ENCODE measurements at regions not wholly inside any gene's neighbourhood (a gene's known extent, or its start where the extent isn't known, plus 50 kb on each side); places are given as distances from the start of the nearest gene placed in this dataset.

DNA sequence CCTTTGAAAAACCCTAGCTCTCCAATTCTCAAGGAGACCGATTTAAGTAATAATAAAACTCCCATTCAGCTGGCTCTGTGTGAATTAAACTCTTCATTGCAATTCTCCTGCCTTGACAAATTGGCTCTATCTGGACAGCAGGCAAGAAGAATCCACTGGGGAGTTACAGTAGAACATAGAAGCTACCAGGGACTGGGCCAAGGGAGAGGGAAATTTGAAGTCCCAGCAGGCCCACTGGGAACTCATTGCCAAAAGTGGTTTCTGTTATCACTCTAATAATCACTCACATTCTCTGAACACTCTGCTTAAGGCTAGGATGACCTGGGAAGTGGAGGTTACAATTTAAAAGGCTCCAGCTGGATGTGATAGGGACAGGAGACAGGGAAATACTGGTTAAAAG lies 384.5 kb upstream of the CCDC196 start:
- Mint-ChIP-seq H3K36me3 (no peaks in the 10 kb centered on the region), H3K9me3 (no peaks in the 10 kb centered on the region), H3K27ac (no peak overlapping the region)
- DNase-seq (ENCODE audit: low spot score in 2 of 2) (no peak), ATAC-seq (no peak)

GRCh38 chr14:66104486-66104885 lies 381.7 kb upstream of the CCDC196 start:
- no peak overlapping the region for H3K27ac Mint-ChIP-seq
- no peaks in the 10 kb centered on the region for H3K36me3 Mint-ChIP-seq
- no peak for ATAC-seq
- no peak for DNase-seq (ENCODE audit: low spot score in 2 of 2)
- no peaks in the 10 kb centered on the region for H3K9me3 Mint-ChIP-seq

- Mint-ChIP-seq H3K27ac (no peak overlapping the region), H3K9me3 (no peaks in the 10 kb centered on the region), H3K36me3 (no peaks in the 10 kb centered on the region)
- ATAC-seq (peak; percentile 52 to 97), DNase-seq (ENCODE audit: low spot score in 2 of 2) (no peak)
Measured at GRCh38 chr14:66105815-66106214, 380.4 kb upstream of the CCDC196 start.

- DNase-seq (ENCODE audit: low spot score in 2 of 2) (no peak), ATAC-seq (no peak)
- Mint-ChIP-seq H3K9me3 (no peaks in the 10 kb centered on the region), H3K27ac (no peak overlapping the region), H3K36me3 (no peaks in the 10 kb centered on the region)
Measured at GRCh38 chr14:66109426-66109825, 376.7 kb upstream of the CCDC196 start.

DNA sequence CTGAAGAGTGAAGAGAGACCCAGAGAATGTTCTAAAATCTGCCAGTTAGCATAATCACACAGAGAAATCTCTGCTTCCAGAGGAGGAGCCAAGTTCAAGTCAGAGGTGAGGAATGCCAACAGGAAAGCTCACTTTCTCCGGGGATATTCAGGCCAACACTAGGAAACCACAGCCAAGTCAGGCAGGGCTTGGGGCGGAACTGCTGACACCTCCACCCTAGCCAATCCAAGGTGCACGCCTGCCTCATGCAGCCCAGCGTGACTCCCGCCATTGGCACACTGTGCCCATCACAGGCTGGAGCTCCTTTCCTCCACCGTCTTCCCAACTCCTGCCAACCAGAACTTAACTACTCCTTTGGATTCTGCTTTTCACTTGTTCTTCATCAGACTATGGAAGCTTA lies 374.3 kb upstream of the CCDC196 start:
- no peak overlapping the region for H3K27ac Mint-ChIP-seq
- no peaks in the 10 kb centered on the region for H3K36me3 Mint-ChIP-seq
- ATAC-seq (no peak), DNase-seq (ENCODE audit: low spot score in 2 of 2) (no peak)
- no peaks in the 10 kb centered on the region for H3K9me3 Mint-ChIP-seq

- DNase-seq (ENCODE audit: low spot score in 2 of 2) (no peak), ATAC-seq (no peak)
- Mint-ChIP-seq H3K36me3 (no peaks in the 10 kb centered on the region), H3K27ac (no peak overlapping the region), H3K9me3 (no peaks in the 10 kb centered on the region)
Measured at GRCh38 chr14:66114071-66114470, 372.1 kb upstream of the CCDC196 start.

DNA sequence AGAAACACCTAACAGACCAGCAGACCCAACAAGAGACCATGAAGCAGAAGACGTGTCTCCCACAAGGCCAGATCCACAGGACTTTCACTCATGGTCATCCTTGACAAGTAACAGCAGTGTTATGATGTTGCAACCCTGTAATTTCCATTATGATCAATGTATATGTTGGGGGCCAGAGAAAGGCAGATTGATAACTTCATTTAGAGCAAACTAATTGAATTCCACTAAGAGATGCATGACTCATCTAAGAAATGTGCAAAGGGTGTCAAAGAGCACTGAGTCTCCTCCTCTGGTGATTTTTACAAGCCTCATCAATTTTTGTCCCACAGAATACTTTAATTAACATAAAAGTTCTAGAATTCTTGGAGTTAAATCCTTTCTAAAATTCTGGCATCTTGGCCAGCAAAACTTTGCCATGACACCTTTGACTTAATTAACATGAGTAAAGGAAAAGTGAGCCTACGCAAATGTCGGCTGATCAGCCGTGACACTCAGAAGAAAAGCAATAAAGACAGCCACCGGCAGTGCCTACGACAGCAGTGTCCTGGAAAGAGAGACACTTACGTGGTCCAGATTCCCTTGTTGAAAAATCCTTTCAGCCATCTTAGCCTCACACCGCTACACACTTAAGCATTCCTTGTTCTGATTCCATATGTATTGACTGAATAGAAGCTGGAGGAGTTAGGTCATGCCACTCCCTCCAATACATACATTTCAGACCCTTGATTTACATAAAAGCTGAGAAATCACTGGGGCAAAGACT lies 370.2 kb upstream of the CCDC196 start:
- ATAC-seq (no peak), DNase-seq (ENCODE audit: low spot score in 2 of 2) (no peak)
- Mint-ChIP-seq H3K27ac (no peak overlapping the region), H3K36me3 (no peaks in the 10 kb centered on the region), H3K9me3 (no peaks in the 10 kb centered on the region)

DNA sequence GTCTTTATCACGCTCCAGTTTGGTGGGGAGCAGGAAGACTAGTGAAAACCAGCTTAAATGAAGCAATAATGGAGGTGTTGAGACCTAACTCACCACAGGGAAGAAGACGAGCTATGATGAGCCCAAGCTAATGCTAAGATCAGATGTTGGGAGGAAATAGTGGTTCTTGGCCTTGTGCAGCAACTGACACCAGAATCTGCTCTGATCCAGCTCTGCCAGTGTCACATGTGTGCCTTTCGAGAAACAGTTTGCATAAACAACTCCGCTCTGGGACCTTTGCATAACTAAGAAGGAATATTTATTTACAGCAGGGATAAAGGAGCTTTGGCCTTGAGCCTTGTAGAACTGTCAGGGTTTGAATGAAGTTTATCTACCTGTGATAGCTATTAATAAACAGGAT lies 369.4 kb upstream of the CCDC196 start:
- ATAC-seq = no peak
- no peaks in the 10 kb centered on the region for H3K9me3 Mint-ChIP-seq

DNA sequence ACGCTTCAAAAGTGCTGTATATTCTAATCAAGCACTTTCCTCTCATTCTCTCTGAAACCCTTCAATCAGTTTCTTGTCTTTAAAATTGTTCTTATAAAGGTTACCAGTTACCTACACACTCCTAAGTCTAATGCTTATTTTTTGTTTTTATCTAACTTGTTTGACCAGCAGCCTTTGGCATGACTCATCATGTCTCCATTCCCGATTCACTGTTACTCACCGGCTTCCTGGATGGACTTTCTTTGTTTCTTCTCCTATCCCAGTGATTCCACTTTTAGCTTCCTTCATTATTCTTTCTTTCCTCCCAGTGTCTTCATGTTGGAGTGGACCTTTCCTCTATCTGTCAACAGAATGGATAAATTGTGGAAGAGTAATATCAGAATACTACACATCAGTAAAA lies 368.6 kb upstream of the CCDC196 start:
- Mint-ChIP-seq H3K27ac (no peak overlapping the region), H3K36me3 (no peaks in the 10 kb centered on the region), H3K9me3 (no peaks in the 10 kb centered on the region)
- no peak for DNase-seq (ENCODE audit: low spot score in 2 of 2)
- no peak for ATAC-seq

More for the DNA sequence above, 369.4 kb upstream of the CCDC196 start:
- H3K27ac Mint-ChIP-seq = no peak overlapping the region
- no peaks in the 10 kb centered on the region for H3K36me3 Mint-ChIP-seq
- DNase-seq (ENCODE audit: low spot score in 2 of 2) = no peak

- DNase-seq (ENCODE audit: low spot score in 2 of 2) (no peak), ATAC-seq (no peak)
- Mint-ChIP-seq H3K36me3 (no peaks in the 10 kb centered on the region), H3K9me3 (no peaks in the 10 kb centered on the region), H3K27ac (no peak overlapping the region)
Measured at GRCh38 chr14:66119606-66120231, 366.5 kb upstream of the CCDC196 start.

- no peaks in the 10 kb centered on the region for H3K36me3 Mint-ChIP-seq
- DNase-seq (ENCODE audit: low spot score in 2 of 2) = no peak
- no peak for ATAC-seq
- H3K9me3 Mint-ChIP-seq = no peaks in the 10 kb centered on the region
- H3K27ac Mint-ChIP-seq = no peak overlapping the region
Measured at GRCh38 chr14:66120402-66120801, 365.8 kb upstream of the CCDC196 start.

GRCh38 chr14:66121859-66122258 lies 364.3 kb upstream of the CCDC196 start:
- no peak for ATAC-seq
- no peak for DNase-seq (ENCODE audit: low spot score in 2 of 2)
- no peak overlapping the region for H3K27ac Mint-ChIP-seq
- H3K9me3 Mint-ChIP-seq = no peaks in the 10 kb centered on the region
- H3K36me3 Mint-ChIP-seq = no peaks in the 10 kb centered on the region

- Mint-ChIP-seq H3K27ac (no peak overlapping the region), H3K36me3 (no peaks in the 10 kb centered on the region), H3K9me3 (no peaks in the 10 kb centered on the region)
- ATAC-seq (no peak), DNase-seq (ENCODE audit: low spot score in 2 of 2) (no peak)
Measured at GRCh38 chr14:66129224-66129623, 356.9 kb upstream of the CCDC196 start.

DNA sequence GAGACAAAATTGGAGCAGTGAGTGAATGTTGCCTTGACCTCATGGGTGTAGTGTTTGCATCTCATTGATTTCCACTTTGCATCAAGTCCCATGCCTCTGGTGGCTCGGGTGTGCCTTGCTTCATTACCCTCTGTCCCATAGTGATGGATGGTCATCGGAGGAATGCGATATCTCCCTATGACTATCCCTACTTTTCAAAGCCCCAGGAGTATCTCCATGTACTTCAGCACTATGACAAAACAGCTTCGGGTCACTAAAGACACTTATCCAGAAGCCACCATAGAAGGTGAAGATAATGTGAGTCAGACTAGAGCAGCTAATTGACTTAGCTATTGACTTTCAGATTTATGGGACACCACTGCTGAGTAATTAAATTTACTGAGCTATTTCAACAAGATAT lies 355.1 kb upstream of the CCDC196 start:
- ATAC-seq (no peak), DNase-seq (ENCODE audit: low spot score in 2 of 2) (no peak)
- Mint-ChIP-seq H3K27ac (no peak overlapping the region), H3K9me3 (no peaks in the 10 kb centered on the region), H3K36me3 (no peaks in the 10 kb centered on the region)

GRCh38 chr14:66133666-66134065 lies 352.5 kb upstream of the CCDC196 start:
- ATAC-seq = no peak
- Mint-ChIP-seq H3K9me3 (no peaks in the 10 kb centered on the region), H3K27ac (no peak overlapping the region), H3K36me3 (no peaks in the 10 kb centered on the region)
- DNase-seq (ENCODE audit: low spot score in 2 of 2) = no peak

GRCh38 chr14:66135831-66136230 lies 350.3 kb upstream of the CCDC196 start:
- ATAC-seq (no peak), DNase-seq (ENCODE audit: low spot score in 2 of 2) (no peak)
- Mint-ChIP-seq H3K9me3 (no peaks in the 10 kb centered on the region), H3K36me3 (no peaks in the 10 kb centered on the region), H3K27ac (no peak overlapping the region)

- H3K27ac Mint-ChIP-seq = no peak overlapping the region
- no peak for ATAC-seq
- H3K36me3 Mint-ChIP-seq = no peaks in the 10 kb centered on the region
- DNase-seq (ENCODE audit: low spot score in 2 of 2) = no peak
- H3K9me3 Mint-ChIP-seq = no peaks in the 10 kb centered on the region
Measured at GRCh38 chr14:66137081-66137480, 349.1 kb upstream of the CCDC196 start.

DNA sequence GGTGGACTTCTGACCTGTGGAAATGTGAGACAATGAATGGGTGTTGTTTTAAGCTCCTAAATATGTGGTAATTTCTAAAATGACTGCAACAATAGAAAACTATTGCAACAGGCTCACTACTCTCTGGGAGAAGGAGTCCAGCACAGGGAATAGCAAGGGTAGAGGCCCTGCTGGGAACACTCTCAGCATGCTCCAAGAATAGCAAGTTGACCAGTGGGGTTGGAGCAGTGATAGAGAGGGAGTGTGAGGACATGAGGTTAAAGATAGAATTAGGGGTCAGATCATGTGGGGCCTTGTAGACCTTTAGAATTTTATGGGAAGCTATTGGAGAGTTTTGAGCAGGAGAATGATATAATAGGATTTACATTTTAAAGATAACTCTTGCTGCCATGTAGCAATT lies 346.7 kb upstream of the CCDC196 start:
- Mint-ChIP-seq H3K36me3 (peaks cover 0 to 4% of the 10 kb centered on the region in 2 donors), H3K9me3 (peaks cover 0 to 3% of the 10 kb centered on the region in 2 donors)

More for the DNA sequence above, 346.7 kb upstream of the CCDC196 start:
- no peak for ATAC-seq
- H3K27ac Mint-ChIP-seq = no peak overlapping the region
- DNase-seq (ENCODE audit: low spot score in 2 of 2) = no peak
